RWPE2 (cell line): ENCODE measurements at regions not wholly inside any gene's neighbourhood (a gene's known extent, or its start where the extent isn't known, plus 50 kb on each side); places are given as distances from the start of the nearest gene placed in this dataset.
"Not testable (repeated sequence)": the region's sequence is repeated elsewhere in the genome, so short reads cannot be mapped to it uniquely, and the experiment has no call there.

ENCODE experiments used
- ATAC-seq: fragments of 200-7000 bp; cut with Tn5 transposase; 3 replicates; pipeline ENCODE4 v1.9.1; 2021; ENCODE audit warnings: low read depth
- DNase-seq: peaks from one replicate; pipeline ENCODE4 v3.0.0-alpha.2; 2020; ENCODE audit warnings: low spot score
- H3K27ac ChIP-seq: fragments of 450-650 bp; 2 replicates; pipeline ENCODE4 v1.5.1; 2017; ENCODE audit warnings: mild to moderate bottlenecking; ENCODE audit not compliant: poor library complexity, severe bottlenecking
- H3K27me3 ChIP-seq: fragments of 250-450 bp; sonication (Bioruptor Pico); 2 replicates; pipeline ENCODE4 v1.5.1; 2021; ENCODE audit warnings: mild to moderate bottlenecking, moderate library complexity; ENCODE audit not compliant: insufficient read depth, poor library complexity, severe bottlenecking
- H3K36me3 ChIP-seq: fragments of 250-450 bp; sonication (Bioruptor Pico); 2 replicates; pipeline ENCODE4 v1.5.1; 2020; ENCODE audit warnings: low read depth, mild to moderate bottlenecking, moderate library complexity
- H3K4me1 ChIP-seq: fragments of 250-450 bp; sonication (Bioruptor Pico); 2 replicates; pipeline ENCODE4 v1.5.1; 2021; ENCODE audit warnings: mild to moderate bottlenecking, moderate library complexity; ENCODE audit not compliant: insufficient read depth, poor library complexity, severe bottlenecking
- H3K4me3 ChIP-seq: fragments of 250-450 bp; sonication (Bioruptor Pico); 2 replicates; pipeline ENCODE4 v1.5.1; 2021; ENCODE audit warnings: mild to moderate bottlenecking, moderate library complexity; ENCODE audit not compliant: severe bottlenecking
- H3K9me3 ChIP-seq: fragments of 250-450 bp; sonication (Bioruptor Pico); 2 replicates; pipeline ENCODE4 v1.5.1; 2021; ENCODE audit warnings: mild to moderate bottlenecking, moderate library complexity; ENCODE audit not compliant: severe bottlenecking
- TF ChIP-seq, protein P1 (sequence below): fragments of 450-650 bp; IDR thresholded peaks from one replicate; pipeline ENCODE4 v1.5.1; 2017; ENCODE audit warnings: mild to moderate bottlenecking, moderate library complexity; ENCODE audit not compliant: poor library complexity, severe bottlenecking

DNA sequence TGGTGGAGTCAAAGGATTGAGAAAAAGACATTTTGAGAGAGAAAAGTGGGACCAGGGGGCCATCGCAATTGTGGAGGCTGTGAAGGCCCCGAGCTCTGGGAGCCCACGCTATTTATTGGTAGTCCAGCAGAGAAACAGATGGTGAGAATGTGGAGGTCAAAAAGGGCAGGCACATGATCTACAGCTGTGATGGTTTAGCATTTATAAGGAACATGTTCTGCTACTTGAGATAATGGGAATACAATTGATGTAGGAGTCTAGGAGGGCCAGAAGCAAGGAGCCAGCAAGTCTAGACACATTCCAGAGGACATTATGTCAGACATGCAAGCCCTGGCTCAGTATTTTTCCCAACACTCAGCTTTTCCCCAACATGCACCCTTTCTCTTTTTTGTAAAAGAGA is 283.4 kb upstream of the MTPN start:
- H3K4me3 ChIP-seq, DNase-seq, H3K27me3 ChIP-seq, H3K36me3 ChIP-seq, H3K9me3 ChIP-seq, H3K27ac ChIP-seq, H3K4me1 ChIP-seq, ATAC-seq: not testable (repeated sequence)

DNA sequence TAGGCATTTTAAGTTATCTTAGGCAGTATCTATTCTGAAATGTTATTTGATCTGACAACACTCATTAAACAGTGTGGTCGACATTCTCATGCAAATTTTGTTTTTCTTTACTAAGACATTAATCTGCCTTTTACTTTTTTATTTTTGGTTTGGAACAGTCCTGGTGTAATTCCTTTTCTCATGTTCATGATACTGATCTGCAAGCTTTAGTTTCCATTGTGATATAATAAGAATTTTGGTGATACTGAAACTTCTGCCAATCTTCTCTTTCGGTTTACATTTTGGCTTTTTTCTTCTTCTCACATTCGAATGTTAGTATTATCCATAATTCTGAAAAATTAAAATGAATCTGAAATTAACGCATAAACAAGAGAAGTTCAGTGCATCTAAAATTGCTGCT is 281.9 kb upstream of the MTPN start:
- DNase-seq = no peak
- no peaks in the 10 kb centered on the region for H3K36me3 ChIP-seq
- H3K9me3 ChIP-seq = no peaks in the 10 kb centered on the region
- no peak for ATAC-seq
- TF ChIP-seq, protein P1, sequence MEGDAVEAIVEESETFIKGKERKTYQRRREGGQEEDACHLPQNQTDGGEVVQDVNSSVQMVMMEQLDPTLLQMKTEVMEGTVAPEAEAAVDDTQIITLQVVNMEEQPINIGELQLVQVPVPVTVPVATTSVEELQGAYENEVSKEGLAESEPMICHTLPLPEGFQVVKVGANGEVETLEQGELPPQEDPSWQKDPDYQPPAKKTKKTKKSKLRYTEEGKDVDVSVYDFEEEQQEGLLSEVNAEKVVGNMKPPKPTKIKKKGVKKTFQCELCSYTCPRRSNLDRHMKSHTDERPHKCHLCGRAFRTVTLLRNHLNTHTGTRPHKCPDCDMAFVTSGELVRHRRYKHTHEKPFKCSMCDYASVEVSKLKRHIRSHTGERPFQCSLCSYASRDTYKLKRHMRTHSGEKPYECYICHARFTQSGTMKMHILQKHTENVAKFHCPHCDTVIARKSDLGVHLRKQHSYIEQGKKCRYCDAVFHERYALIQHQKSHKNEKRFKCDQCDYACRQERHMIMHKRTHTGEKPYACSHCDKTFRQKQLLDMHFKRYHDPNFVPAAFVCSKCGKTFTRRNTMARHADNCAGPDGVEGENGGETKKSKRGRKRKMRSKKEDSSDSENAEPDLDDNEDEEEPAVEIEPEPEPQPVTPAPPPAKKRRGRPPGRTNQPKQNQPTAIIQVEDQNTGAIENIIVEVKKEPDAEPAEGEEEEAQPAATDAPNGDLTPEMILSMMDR = no peak
- no peak overlapping the region for H3K27ac ChIP-seq
- no peak overlapping the region for H3K4me3 ChIP-seq
- H3K27me3 ChIP-seq = no peaks in the 10 kb centered on the region
- H3K4me1 ChIP-seq = no peaks in the 10 kb centered on the region

- no peaks in the 10 kb centered on the region for H3K36me3 ChIP-seq
- no peaks in the 10 kb centered on the region for H3K4me1 ChIP-seq
- H3K4me3 ChIP-seq = no peak overlapping the region
- H3K9me3 ChIP-seq = no peaks in the 10 kb centered on the region
- TF ChIP-seq, protein P1 = no peak
- ATAC-seq (no peak), DNase-seq (no peak)
- no peak overlapping the region for H3K27ac ChIP-seq
- H3K27me3 ChIP-seq = no peaks in the 10 kb centered on the region
These were observed 279.3 kb upstream of the MTPN start for GRCh38 chr7:136256491-136256890.

DNA sequence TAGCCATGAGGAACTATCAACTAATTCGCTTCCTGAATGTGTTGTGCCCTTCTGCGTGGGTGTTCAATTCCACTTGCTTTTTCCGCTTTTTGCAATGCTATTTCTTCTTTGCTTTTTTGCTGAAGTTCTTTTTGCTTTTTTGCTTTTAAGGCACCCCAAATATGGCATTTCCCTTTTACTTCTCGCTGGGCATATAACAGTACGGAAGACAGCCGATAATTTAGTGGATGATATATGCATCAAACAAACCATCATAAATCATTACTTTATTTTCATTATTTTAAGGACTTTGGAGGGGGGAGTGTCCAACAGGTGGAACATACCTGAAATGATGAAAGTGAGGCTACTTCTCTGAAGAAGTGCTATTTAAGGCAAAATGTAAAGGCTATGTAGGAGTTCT is 277.0 kb upstream of the MTPN start:
- Histone ChIP-seq H3K4me1 (no peaks in the 10 kb centered on the region), H3K36me3 (no peaks in the 10 kb centered on the region), H3K27ac (no peak overlapping the region), H3K4me3 (no peak overlapping the region), H3K9me3 (no peaks in the 10 kb centered on the region), H3K27me3 (no peaks in the 10 kb centered on the region)
- TF ChIP-seq, protein P1 = no peak
- DNase-seq (no peak), ATAC-seq (no peak)

DNA sequence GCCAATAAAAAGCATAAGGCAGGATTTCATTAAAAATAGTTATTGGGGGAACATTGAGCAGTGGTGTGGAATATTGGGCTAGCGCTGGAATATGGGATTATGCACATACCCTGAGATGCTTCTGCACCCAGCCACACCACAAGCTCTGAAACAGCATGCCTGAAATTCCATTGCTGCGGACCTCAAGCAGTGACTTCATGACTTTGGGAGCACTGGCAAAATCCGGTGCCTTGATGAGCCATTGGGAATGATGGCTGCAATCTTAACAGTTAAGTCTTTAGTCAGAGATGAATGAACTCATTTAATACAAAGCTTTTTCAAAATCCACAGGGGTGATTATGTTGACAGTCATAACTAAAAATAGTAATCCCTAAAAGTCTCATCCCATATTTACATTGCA is 274.7 kb upstream of the MTPN start:
- no peak overlapping the region for H3K4me3 ChIP-seq
- TF ChIP-seq, protein P1 = no peak
- no peak overlapping the region for H3K27ac ChIP-seq
- no peaks in the 10 kb centered on the region for H3K4me1 ChIP-seq
- no peak for DNase-seq
- H3K36me3 ChIP-seq = no peaks in the 10 kb centered on the region
- H3K27me3 ChIP-seq = no peaks in the 10 kb centered on the region
- H3K9me3 ChIP-seq = no peaks in the 10 kb centered on the region
- ATAC-seq = no peak
